Keratinocyte (primary cell): ENCODE measurements at regions not wholly inside any gene's neighbourhood (a gene's known extent, or its start where the extent isn't known, plus 50 kb on each side); places are given as distances from the start of the nearest gene placed in this dataset.

ENCODE experiments used
- DNase-seq: peaks from one replicate; pipeline ENCODE4 v3.0.0-alpha.2; 2011; ENCODE audit warnings: low read depth, missing footprints, low spot score
- FAIRE-seq: peaks from 2 replicates; lab custom pipeline; 2011; peaks lifted over from hg19 to GRCh38; lab: Jason Lieb, UNC
- H2AFZ ChIP-seq: 2 replicates; pipeline ENCODE4 v1.6.0; 2012; ENCODE audit warnings: low read length, control low read depth, inconsistent platforms; ENCODE audit not compliant: control insufficient read depth
- H3K27ac ChIP-seq: 2 replicates; pipeline ENCODE4 v1.5.1; 2011; ENCODE audit warnings: low read length; ENCODE audit not compliant: control insufficient read depth, insufficient read depth
- H3K27me3 ChIP-seq: 3 replicates; pipeline ENCODE4 v1.6.0; 2011; ENCODE audit warnings: low read length; ENCODE audit not compliant: control insufficient read depth, insufficient read depth; ENCODE audit errors: extremely low read depth
- H3K36me3 ChIP-seq, 2 experiments: 2 replicates in 1 of 2; 3 replicates in 1 of 2; pipeline ENCODE4 v1.5.1; 2011; ENCODE audit warnings: low read length in 2 of 2, mild to moderate bottlenecking in 1 of 2; ENCODE audit not compliant: control insufficient read depth in 2 of 2, insufficient read depth in 2 of 2; ENCODE audit errors: extremely low read depth in 1 of 2
- H3K4me1 ChIP-seq: 3 replicates; pipeline ENCODE4 v1.5.1; 2011; ENCODE audit warnings: low read length; ENCODE audit not compliant: control insufficient read depth, insufficient read depth; ENCODE audit errors: extremely low read depth
- H3K4me2 ChIP-seq: 3 replicates; pipeline ENCODE4 v1.6.0; 2011; ENCODE audit warnings: low read depth, low read length; ENCODE audit not compliant: control insufficient read depth, insufficient read depth; ENCODE audit errors: extremely low read depth
- H3K4me3 ChIP-seq, 3 experiments: fragments of 200-600 bp in 1 of 3; sonication (generic) in 1 of 3; 2 replicates in 2 of 3; 3 replicates in 1 of 3; pipeline ENCODE4 v1.5.1; 2011 to 2016; ENCODE audit warnings: low read length in 3 of 3, mild to moderate bottlenecking in 3 of 3, control low read depth in 2 of 3, inconsistent platforms in 1 of 3, low read depth in 1 of 3, mixed read lengths in 1 of 3, mixed run types in 1 of 3, moderate library complexity in 1 of 3; ENCODE audit not compliant: control insufficient read depth in 2 of 3, insufficient read depth in 2 of 3; ENCODE audit errors: extremely low read depth in 1 of 3
- H3K79me2 ChIP-seq: 2 replicates; pipeline ENCODE4 v1.6.0; 2012; ENCODE audit warnings: low read length; ENCODE audit not compliant: control insufficient read depth, insufficient read depth
- H3K9ac ChIP-seq: 3 replicates; pipeline ENCODE4 v1.6.0; 2011; ENCODE audit warnings: low read length; ENCODE audit not compliant: control insufficient read depth, insufficient read depth; ENCODE audit errors: extremely low read depth
- H3K9me1 ChIP-seq: 3 replicates; pipeline ENCODE4 v1.6.0; 2011; ENCODE audit warnings: low read length; ENCODE audit not compliant: control insufficient read depth, insufficient read depth; ENCODE audit errors: extremely low read depth
- H3K9me3 ChIP-seq: 2 replicates; pipeline ENCODE4 v1.5.1; 2012; ENCODE audit warnings: low read depth, low read length; ENCODE audit not compliant: control insufficient read depth
- H4K20me1 ChIP-seq: 3 replicates; pipeline ENCODE4 v1.6.0; 2011; ENCODE audit warnings: low read length; ENCODE audit not compliant: control insufficient read depth, insufficient read depth; ENCODE audit errors: extremely low read depth
- CTCF ChIP-seq, 3 experiments: IDR thresholded peaks in 1 of 3; conservative IDR thresholded peaks in 1 of 3; optimal IDR thresholded peaks in 1 of 3; 2 replicates in 2 of 3; 3 replicates in 1 of 3; pipeline versions ENCODE3 to v1.5.1; 2011; ENCODE audit warnings: low read length in 3 of 3, mild to moderate bottlenecking in 3 of 3, moderate library complexity in 2 of 3, control low read depth in 1 of 3, inconsistent platforms in 1 of 3; ENCODE audit not compliant: insufficient read depth in 2 of 3; ENCODE audit errors: extremely low read depth in 1 of 3
- EZH2 ChIP-seq: IDR thresholded peaks from one replicate; pipeline ENCODE4 v1.6.1; 2012; ENCODE audit warnings: inconsistent platforms, mild to moderate bottlenecking, low read length, moderate library complexity
- dilution Hi-C: fragments of 300-500 bp; cut with MboI; formaldehyde crosslinking; loops from one replicate; pipeline ENCODE4 v1.7.0; 2020; ENCODE audit warnings: low sequenced_read_pairs; ENCODE audit not compliant: extremely low pct_ligation_motif_present

- Histone ChIP-seq H4K20me1 (no peaks in the 10 kb centered on the region), H3K9me3 (no peaks in the 10 kb centered on the region), H2AFZ (no peak overlapping the region), H3K9ac (no peak overlapping the region), H3K27ac (no peak overlapping the region), H3K79me2 (no peaks in the 10 kb centered on the region), H3K9me1 (no peaks in the 10 kb centered on the region), H3K4me3 (no peak overlapping the region), H3K4me1 (no peaks in the 10 kb centered on the region), H3K4me2 (no peak overlapping the region), H3K36me3 (no peaks in the 10 kb centered on the region), H3K27me3 (no peaks in the 10 kb centered on the region)
- dilution Hi-C loops: no loop called here
- DNase-seq: no peak
- no peak for TF ChIP-seq EZH2
- TF ChIP-seq CTCF (optimal IDR thresholded peaks at IDR 0.05 in 1 of 3, IDR thresholded peaks at IDR 0.05 in 1 of 3, conservative IDR thresholded peaks at IDR 0.05 in 1 of 3; ENCODE audit: extremely low read depth in 1 of 3, insufficient read depth in 2 of 3, low read length in 3 of 3): no peak
- FAIRE-seq: no peak
These were observed 114.1 kb downstream of the RAB38 start for GRCh38 chr11:88061111-88061510.

- Histone ChIP-seq H3K9me3 (no peaks in the 10 kb centered on the region), H3K4me2 (no peak overlapping the region), H3K79me2 (no peaks in the 10 kb centered on the region), H3K27me3 (no peaks in the 10 kb centered on the region), H3K9ac (no peak overlapping the region), H4K20me1 (no peaks in the 10 kb centered on the region), H3K27ac (no peak overlapping the region), H2AFZ (no peak overlapping the region), H3K4me1 (no peaks in the 10 kb centered on the region), H3K4me3 (no peak overlapping the region), H3K36me3 (no peaks in the 10 kb centered on the region), H3K9me1 (no peaks in the 10 kb centered on the region)
- no peak for TF ChIP-seq CTCF (optimal IDR thresholded peaks at IDR 0.05 in 1 of 3, IDR thresholded peaks at IDR 0.05 in 1 of 3, conservative IDR thresholded peaks at IDR 0.05 in 1 of 3; ENCODE audit: extremely low read depth in 1 of 3, insufficient read depth in 2 of 3, low read length in 3 of 3)
- TF ChIP-seq EZH2: no peak
- dilution Hi-C loops: no loop called here
- DNase-seq (no peak), FAIRE-seq (no peak)
These were observed 115.9 kb downstream of the RAB38 start for GRCh38 chr11:88059326-88059725.
